PFSK-1 (cell line): ENCODE measurements at regions not wholly inside any gene's neighbourhood (a gene's known extent, or its start where the extent isn't known, plus 50 kb on each side); places are given as distances from the start of the nearest gene placed in this dataset.

Experiments
- FOXP2 ChIP-seq: optimal IDR thresholded peaks from 2 replicates; pipeline ENCODE3; 2011; ENCODE audit warnings: borderline replicate concordance, control low read depth, inconsistent platforms; ENCODE audit not compliant: insufficient read depth; ENCODE audit errors: extremely low read length, extremely low read depth
- POLR2AphosphoS5 ChIP-seq: IDR thresholded peaks from 2 replicates; pipeline ENCODE4 v1.6.1; 2012; ENCODE audit warnings: low read depth, mild to moderate bottlenecking, control low read depth, low read length, moderate library complexity
- REST ChIP-seq, 2 experiments: IDR thresholded peaks; 2 replicates each; pipeline versions ENCODE4 v1.6.1 to v1.8.0; 2011 to 2012; ENCODE audit warnings: low read depth in 2 of 2, low read length in 2 of 2, control low read depth in 1 of 2, inconsistent platforms in 1 of 2, mild to moderate bottlenecking in 1 of 2, moderate library complexity in 1 of 2; ENCODE audit not compliant: insufficient read depth in 1 of 2
- SIN3A ChIP-seq: IDR thresholded peaks from 2 replicates; pipeline ENCODE4 v1.6.1; 2012; ENCODE audit warnings: mild to moderate bottlenecking, low read length, moderate library complexity, borderline replicate concordance; ENCODE audit not compliant: insufficient read depth
- TAF1 ChIP-seq: IDR thresholded peaks from 2 replicates; pipeline ENCODE4 v1.6.1; 2012; ENCODE audit warnings: low read length, control low read depth, borderline replicate concordance; ENCODE audit not compliant: insufficient read depth

GRCh38 chr10:110414548-110415309 lies 83.0 kb upstream of the DUSP5 start:
- TF ChIP-seq REST (IDR thresholded peaks at IDR 0.05; ENCODE audit: insufficient read depth in 1 of 2, low read depth in 2 of 2, low read length in 2 of 2) (no peak), FOXP2 (no peak), TAF1 (no peak), POLR2AphosphoS5 (no peak), SIN3A (no peak)

GRCh38 chr10:110415809-110416208 lies 81.9 kb upstream of the DUSP5 start:
- TF ChIP-seq TAF1 (no peak), REST (IDR thresholded peaks at IDR 0.05; ENCODE audit: insufficient read depth in 1 of 2, low read depth in 2 of 2, low read length in 2 of 2) (no peak), POLR2AphosphoS5 (no peak), SIN3A (no peak), FOXP2 (no peak)

GRCh38 chr10:110416776-110417711 lies 80.7 kb upstream of the DUSP5 start:
- no peak for TF ChIP-seq FOXP2
- no peak for TF ChIP-seq POLR2AphosphoS5
- TF ChIP-seq REST (IDR thresholded peaks at IDR 0.05; ENCODE audit: insufficient read depth in 1 of 2, low read depth in 2 of 2, low read length in 2 of 2) = no peak
- no peak for TF ChIP-seq SIN3A
- TF ChIP-seq TAF1 = no peak

- no peak for TF ChIP-seq POLR2AphosphoS5
- no peak for TF ChIP-seq TAF1
- TF ChIP-seq SIN3A = no peak
- no peak for TF ChIP-seq FOXP2
- TF ChIP-seq REST (IDR thresholded peaks at IDR 0.05; ENCODE audit: insufficient read depth in 1 of 2, low read depth in 2 of 2, low read length in 2 of 2) = no peak
Measured at GRCh38 chr10:110418218-110418617, 79.5 kb upstream of the DUSP5 start.
